ENCODE measurements at regions not wholly inside any gene's neighbourhood (a gene's known extent, or its start where the extent isn't known, plus 50 kb on each side); places are given as distances from the start of the nearest gene placed in this dataset.
"Not testable (repeated sequence)": the region's sequence is repeated elsewhere in the genome, so short reads cannot be mapped to it uniquely, and the experiment has no call there.

DNA sequence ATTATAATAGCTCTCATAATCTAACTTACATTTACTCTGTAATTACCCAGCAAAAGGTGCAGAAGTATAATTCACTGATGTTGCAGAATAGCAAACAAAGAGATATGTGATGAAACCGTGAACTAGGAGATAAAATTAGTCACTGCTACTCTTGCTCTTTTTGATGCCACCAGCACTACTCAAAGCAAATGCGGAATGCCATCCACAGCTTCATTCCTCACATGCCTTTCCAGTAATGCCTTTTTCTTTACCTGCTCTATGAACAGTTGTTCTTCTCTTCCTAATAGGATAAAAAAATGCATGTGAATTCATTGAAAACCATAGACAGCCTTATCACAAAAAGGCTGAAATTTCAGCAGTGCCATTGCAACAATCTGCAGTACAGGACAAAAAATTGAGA lies 1129.5 kb downstream of the DIAPH3 start:
- TF ChIP-seq, protein P1, sequence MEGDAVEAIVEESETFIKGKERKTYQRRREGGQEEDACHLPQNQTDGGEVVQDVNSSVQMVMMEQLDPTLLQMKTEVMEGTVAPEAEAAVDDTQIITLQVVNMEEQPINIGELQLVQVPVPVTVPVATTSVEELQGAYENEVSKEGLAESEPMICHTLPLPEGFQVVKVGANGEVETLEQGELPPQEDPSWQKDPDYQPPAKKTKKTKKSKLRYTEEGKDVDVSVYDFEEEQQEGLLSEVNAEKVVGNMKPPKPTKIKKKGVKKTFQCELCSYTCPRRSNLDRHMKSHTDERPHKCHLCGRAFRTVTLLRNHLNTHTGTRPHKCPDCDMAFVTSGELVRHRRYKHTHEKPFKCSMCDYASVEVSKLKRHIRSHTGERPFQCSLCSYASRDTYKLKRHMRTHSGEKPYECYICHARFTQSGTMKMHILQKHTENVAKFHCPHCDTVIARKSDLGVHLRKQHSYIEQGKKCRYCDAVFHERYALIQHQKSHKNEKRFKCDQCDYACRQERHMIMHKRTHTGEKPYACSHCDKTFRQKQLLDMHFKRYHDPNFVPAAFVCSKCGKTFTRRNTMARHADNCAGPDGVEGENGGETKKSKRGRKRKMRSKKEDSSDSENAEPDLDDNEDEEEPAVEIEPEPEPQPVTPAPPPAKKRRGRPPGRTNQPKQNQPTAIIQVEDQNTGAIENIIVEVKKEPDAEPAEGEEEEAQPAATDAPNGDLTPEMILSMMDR (IDR thresholded peaks at IDR 0.05; ENCODE audit: low read depth, low read length): no peak
- no peak overlapping the region for H3K4me3 ChIP-seq (ENCODE audit: low read depth, low read length)
- no peaks in the 10 kb centered on the region for H3K36me3 ChIP-seq
- H3K27me3 ChIP-seq: no peaks in the 10 kb centered on the region
- no peaks in the 10 kb centered on the region for H3K9me3 ChIP-seq
- DNase-seq: no peak
- H3K4me1 ChIP-seq: 0 out of 2 replicates have a peak, but pooled peaks cover 3% of the 10 kb centered on the region

DNA sequence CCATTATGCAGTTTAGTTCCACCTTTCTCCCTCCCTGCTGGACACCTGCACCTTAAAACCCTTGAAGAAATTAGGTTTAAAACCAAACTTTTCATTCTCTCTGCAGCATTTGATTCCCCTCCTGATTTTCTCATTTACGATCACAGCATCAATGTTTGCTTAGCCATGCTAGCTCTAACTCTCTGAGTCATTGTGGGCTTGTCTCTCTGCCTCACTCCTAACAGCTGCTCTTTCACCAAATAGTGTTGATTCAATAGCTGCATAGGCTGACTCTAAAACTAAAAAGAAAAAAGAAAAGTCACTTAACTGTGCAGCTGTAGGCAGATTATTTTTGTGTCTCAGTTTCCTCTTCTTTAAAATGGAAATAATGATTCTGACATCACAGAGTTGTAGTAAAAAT lies 1124.9 kb downstream of the DIAPH3 start:
- no peak for DNase-seq

DNA sequence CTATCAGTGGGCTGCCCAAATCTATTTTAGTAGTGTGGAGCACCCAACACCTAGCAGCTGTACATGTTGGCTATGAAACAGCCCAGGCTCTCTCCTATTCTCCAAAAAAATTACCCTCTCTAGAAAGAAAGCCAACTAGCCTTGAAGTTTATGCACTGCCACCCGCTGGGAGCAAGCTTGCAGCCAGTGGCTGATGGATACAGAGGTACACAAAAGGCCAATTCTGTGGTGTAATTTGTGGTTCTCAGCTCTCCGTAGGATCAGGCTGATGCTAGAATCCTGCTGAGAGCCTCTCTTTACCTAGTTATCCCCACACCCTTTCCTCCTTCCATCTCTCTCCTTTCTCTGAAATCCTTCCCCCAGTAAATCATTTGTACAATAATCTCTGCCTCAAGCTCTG lies 1120.7 kb downstream of the DIAPH3 start:
- no peak for DNase-seq
- Histone ChIP-seq H3K9me3 (no peaks in the 10 kb centered on the region), H3K27me3 (no peaks in the 10 kb centered on the region), H3K4me1 (no peaks in the 10 kb centered on the region), H3K4me3 (ENCODE audit: low read depth, low read length) (no peak overlapping the region), H3K36me3 (no peaks in the 10 kb centered on the region)
- TF ChIP-seq, protein P1 (IDR thresholded peaks at IDR 0.05; ENCODE audit: low read depth, low read length): no peak

More for the DNA sequence above, 1124.9 kb downstream of the DIAPH3 start:
- TF ChIP-seq, protein P1 (IDR thresholded peaks at IDR 0.05; ENCODE audit: low read depth, low read length): no peak
- H3K36me3 ChIP-seq: no peaks in the 10 kb centered on the region
- H3K4me3 ChIP-seq (ENCODE audit: low read depth, low read length): no peak overlapping the region
- H3K4me1 ChIP-seq: no peaks in the 10 kb centered on the region
- H3K9me3 ChIP-seq: no peaks in the 10 kb centered on the region
- no peaks in the 10 kb centered on the region for H3K27me3 ChIP-seq

DNA sequence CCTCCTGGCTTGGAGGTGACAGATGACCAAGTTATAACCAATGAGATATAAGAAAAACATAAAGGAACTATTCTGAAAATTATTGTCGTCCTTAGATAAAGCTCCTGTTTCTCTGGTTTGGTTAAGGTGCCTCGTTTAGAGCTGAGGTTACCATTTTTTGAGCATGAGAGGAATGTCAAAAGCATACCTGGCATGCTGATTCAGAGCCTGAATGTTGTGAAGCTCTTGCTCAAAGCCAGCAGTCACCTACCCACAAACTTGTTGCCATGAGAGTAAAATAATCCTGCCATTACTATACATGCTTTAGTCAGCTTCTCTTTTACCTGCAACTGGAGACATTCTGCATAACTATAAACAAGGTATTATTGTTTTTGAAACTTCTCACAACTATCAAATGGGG lies 1116.2 kb downstream of the DIAPH3 start:
- Histone ChIP-seq H3K9me3 (no peaks in the 10 kb centered on the region), H3K4me1 (no peaks in the 10 kb centered on the region), H3K36me3 (no peaks in the 10 kb centered on the region), H3K27me3 (no peaks in the 10 kb centered on the region), H3K4me3 (ENCODE audit: low read depth, low read length) (no peak overlapping the region)
- DNase-seq: no peak
- TF ChIP-seq, protein P1 (IDR thresholded peaks at IDR 0.05; ENCODE audit: low read depth, low read length): no peak

DNA sequence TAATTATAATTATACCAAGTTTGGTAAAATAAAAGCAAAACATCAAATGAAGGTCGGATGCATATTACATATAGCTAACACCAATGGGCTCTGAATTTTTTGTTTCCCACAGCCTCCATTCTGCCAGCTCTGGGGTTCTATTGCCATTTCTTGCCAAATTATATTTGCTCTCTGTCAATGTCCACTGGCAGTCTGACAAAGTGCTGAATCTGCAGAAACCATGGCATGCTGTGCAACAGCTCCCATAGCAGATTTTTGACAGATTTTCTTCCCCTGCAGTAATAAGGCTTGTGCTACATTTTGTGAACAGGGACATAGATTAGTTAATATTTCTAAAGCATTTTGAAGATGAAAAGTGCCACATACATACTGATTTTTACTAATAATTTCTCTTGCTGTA lies 1102.1 kb downstream of the DIAPH3 start:
- H3K36me3 ChIP-seq: no peaks in the 10 kb centered on the region
- H3K9me3 ChIP-seq: no peaks in the 10 kb centered on the region
- TF ChIP-seq, protein P1 (IDR thresholded peaks at IDR 0.05; ENCODE audit: low read depth, low read length): no peak
- no peak overlapping the region for H3K4me3 ChIP-seq (ENCODE audit: low read depth, low read length)
- no peaks in the 10 kb centered on the region for H3K4me1 ChIP-seq
- DNase-seq: no peak
- H3K27me3 ChIP-seq: no peaks in the 10 kb centered on the region

DNA sequence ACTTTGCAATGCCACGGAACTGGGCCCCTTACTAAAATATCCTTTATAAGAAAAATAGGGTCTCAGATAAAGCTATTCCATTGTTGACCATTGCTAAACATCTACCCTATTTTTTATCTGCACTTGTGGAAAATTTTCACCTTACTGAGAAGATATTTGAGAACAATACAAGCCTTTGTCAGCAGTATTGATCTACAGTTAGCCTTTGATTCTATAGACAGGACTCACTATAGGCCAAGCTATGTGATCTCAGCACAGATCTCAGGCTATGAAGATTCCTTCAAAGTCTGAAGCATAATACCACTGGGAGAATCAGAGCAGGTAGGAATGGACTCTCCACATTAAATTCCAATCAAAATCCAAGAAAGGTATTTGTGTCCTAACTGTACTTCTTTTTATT lies 1099.7 kb downstream of the DIAPH3 start:
- TF ChIP-seq, protein P1 (IDR thresholded peaks at IDR 0.05; ENCODE audit: low read depth, low read length): no peak
- H3K4me3 ChIP-seq (ENCODE audit: low read depth, low read length): no peak overlapping the region
- no peaks in the 10 kb centered on the region for H3K9me3 ChIP-seq
- H3K27me3 ChIP-seq: no peaks in the 10 kb centered on the region
- no peaks in the 10 kb centered on the region for H3K4me1 ChIP-seq
- no peak for DNase-seq
- H3K36me3 ChIP-seq: no peaks in the 10 kb centered on the region

DNA sequence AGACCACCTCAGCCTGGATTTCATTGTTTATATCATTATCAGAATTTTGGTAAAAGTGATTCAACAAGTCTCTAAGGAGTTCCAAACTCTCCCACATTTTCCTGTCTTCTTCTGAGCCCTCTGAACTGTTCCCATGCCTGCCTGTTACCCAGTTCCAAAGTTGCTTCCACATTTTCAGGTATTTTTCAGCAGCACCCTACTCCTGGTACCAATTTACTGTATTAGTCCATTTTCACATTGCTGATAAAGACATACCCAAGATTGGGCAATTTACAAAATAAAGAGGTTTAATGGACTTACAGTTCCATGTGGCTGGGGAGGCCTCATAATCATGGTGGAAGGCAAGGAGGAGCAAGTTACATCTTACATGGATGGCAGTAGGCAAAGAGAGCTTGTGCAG lies 1087.3 kb downstream of the DIAPH3 start:
- not testable (repeated sequence) for H3K27me3 ChIP-seq; H3K4me3 ChIP-seq (ENCODE audit: low read depth, low read length); DNase-seq; H3K9me3 ChIP-seq; H3K4me1 ChIP-seq; H3K36me3 ChIP-seq

Data from BE2C (cell line).